Ovary (tissue), 3 donors: ENCODE measurements at regions not wholly inside any gene's neighbourhood (a gene's known extent, or its start where the extent isn't known, plus 50 kb on each side); places are given as distances from the start of the nearest gene placed in this dataset.

Experiments used
- CTCF ChIP-seq, 3 donors: fragments of 450-650 bp in 2 of 3; fragments of 200-600 bp in 1 of 3; IDR thresholded peaks; one replicate each; pipeline versions ENCODE4 v1.5.1 to v1.8.0; 2016 to 2022; ENCODE audit warnings: antibody characterized with exemption in 3 of 3, mild to moderate bottlenecking in 1 of 3
- POLR2A ChIP-seq: fragments of 450-650 bp; IDR thresholded peaks from one replicate; pipeline ENCODE4 v1.6.1; 2017; ENCODE audit warnings: antibody characterized with exemption, mild to moderate bottlenecking, moderate library complexity
- donor health status: DM: no; HTN: no; CAD: no.

- no peak for TF ChIP-seq CTCF (IDR thresholded peaks at IDR 0.05)
- TF ChIP-seq POLR2A = no peak
These were observed 79.1 kb upstream of the GALNT2 start for GRCh38 chr1:229987953-229988352.
